MG63 (cell line): ENCODE measurements at regions not wholly inside any gene's neighbourhood (a gene's known extent, or its start where the extent isn't known, plus 50 kb on each side); places are given as distances from the start of the nearest gene placed in this dataset.
"Not testable (repeated sequence)": the region's sequence is repeated elsewhere in the genome, so short reads cannot be mapped to it uniquely, and the experiment has no call there.

Source experiments
- DNase-seq: peaks from one replicate; pipeline ENCODE4 v3.0.0-alpha.2; 2020
- H3K27me3 ChIP-seq: fragments of 250-450 bp; sonication (Bioruptor Pico); 2 replicates; pipeline ENCODE4 v1.5.1; 2020; ENCODE audit warnings: mild to moderate bottlenecking, moderate library complexity
- H3K36me3 ChIP-seq: fragments of 250-450 bp; sonication (Bioruptor Pico); 2 replicates; pipeline ENCODE4 v1.5.1; 2020; ENCODE audit warnings: mild to moderate bottlenecking, moderate library complexity
- H3K4me3 ChIP-seq: fragments of 250-450 bp; sonication (Bioruptor Pico); 2 replicates; pipeline ENCODE4 v1.5.1; 2020; ENCODE audit warnings: mild to moderate bottlenecking, moderate library complexity
- H3K9me3 ChIP-seq: fragments of 250-450 bp; sonication (Bioruptor Pico); 2 replicates; pipeline ENCODE4 v1.5.1; 2020; ENCODE audit warnings: mild to moderate bottlenecking, moderate library complexity

DNA sequence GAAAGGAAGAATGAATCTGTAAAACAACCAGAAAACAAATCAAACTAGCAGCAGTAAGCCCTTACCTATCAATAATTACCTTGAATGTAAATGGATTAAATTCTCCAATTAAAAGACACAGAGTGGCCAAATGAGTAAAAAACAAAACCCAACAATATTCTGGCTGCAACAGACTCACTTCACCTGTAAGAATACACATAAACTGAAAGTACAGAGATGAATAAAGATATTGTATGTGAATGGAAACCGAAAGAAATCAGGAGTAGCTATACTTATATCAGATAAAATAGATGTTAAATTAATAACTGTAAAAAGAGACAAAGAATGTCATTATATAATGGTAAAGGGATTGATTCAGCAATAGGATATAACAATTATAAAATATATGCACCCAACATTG lies 514.5 kb upstream of the DPPA4 start:
- peaks cover 13% of the 10 kb centered on the region; the same call in 1 of the 2 replicates for H3K9me3 ChIP-seq
- DNase-seq: no peak
- H3K36me3 ChIP-seq: no peaks in the 10 kb centered on the region
- H3K27me3 ChIP-seq: no peaks in the 10 kb centered on the region
- no peak overlapping the region for H3K4me3 ChIP-seq

DNA sequence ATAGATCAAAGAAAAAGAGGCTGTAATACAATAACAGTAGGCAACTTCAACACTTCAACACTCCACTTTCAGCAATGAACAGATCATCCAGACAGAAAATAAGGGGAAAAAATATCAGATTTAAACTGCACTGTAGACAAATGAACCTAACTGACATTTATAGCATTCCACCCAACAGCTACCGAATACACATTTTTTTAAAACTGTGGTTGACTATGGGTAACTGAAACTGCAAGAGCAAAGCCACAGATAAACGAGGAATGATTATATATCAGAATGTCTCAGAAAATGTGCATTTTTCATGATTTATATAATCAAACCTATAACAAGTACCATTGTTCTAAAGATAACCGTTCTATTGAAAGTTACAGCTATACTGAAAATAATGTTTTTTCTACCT lies 514.9 kb upstream of the DPPA4 start:
- Histone ChIP-seq H3K36me3 (no peaks in the 10 kb centered on the region), H3K9me3 (peaks cover 13% of the 10 kb centered on the region; the same call in 1 of the 2 replicates), H3K27me3 (no peaks in the 10 kb centered on the region), H3K4me3 (no peak overlapping the region)
- DNase-seq: no peak

DNA sequence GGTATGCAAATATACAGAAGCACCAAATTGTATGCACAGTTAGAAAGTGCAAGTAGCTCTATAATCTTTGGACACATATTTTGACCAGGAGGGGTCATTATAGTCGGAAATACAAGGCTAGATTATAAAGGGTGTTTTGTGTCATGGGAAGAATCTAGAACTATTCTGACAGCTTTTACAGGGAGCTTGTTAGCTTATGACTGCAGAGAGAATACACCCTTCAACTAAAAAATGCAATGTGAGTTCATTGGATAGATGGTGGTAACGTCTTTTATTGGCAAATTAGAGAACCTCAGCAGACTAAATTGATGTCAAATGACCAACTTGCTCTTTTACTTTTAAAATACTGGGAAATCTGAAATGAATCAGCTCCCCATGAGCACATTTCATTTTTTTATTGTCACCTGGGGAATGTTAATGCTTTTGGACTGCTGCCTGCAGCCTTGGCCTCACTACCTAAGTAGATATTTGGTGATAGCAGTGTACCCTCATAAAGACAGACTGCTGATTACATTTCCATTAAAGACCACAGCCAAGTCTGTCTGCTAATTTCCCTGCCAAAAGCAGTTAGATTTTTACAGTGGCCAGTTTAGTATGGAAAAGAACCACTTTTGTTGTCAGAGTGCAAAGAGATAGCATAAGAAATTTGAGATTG lies 515.9 kb upstream of the DPPA4 start:
- no peaks in the 10 kb centered on the region for H3K36me3 ChIP-seq
- H3K4me3 ChIP-seq: no peak overlapping the region
- no peaks in the 10 kb centered on the region for H3K27me3 ChIP-seq
- DNase-seq: no peak
- peaks cover 13% of the 10 kb centered on the region; the same call in 1 of the 2 replicates for H3K9me3 ChIP-seq

DNA sequence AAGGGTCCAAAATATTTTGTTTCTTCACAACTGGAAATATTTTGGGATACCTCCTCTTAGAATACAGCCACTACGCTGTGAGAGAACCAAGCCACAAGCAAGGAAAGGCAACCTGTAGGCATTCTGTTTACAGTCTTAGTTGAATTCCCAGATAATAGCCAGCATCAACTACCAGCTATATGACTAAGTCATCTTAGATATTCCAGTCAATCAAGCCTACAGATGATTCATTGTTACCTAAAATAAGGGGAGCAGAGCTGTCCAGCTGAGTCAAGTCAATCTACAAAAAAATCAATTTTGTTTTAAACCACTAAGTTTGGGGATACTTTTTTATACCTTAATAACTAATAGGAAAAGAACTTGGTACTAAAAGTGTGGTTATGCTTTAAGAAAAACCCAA lies 526.4 kb upstream of the DPPA4 start:
- H3K27me3 ChIP-seq: no peaks in the 10 kb centered on the region
- no peak overlapping the region for H3K4me3 ChIP-seq
- no peak for DNase-seq
- H3K36me3 ChIP-seq: no peaks in the 10 kb centered on the region
- no peaks in the 10 kb centered on the region for H3K9me3 ChIP-seq

DNA sequence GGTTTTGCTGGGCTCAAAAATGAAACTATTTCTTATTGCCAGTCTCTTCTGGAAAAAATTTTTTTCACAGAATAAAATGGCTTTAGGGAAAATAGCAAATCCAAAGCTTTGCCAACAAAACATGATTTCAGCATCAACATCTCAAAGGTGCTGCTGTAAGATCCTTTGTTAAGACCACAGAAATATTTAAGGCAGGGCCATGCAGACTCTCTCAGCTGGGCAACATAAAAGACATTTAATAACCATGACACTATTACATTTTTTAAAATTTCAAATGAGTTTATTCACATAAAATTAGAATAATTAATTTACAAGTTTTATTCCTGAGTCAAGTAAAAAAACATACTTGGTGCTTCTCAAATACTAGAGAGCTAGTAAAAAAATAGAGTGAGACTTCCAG lies 527.1 kb upstream of the DPPA4 start:
- no peak overlapping the region for H3K4me3 ChIP-seq
- H3K36me3 ChIP-seq: no peaks in the 10 kb centered on the region
- H3K9me3 ChIP-seq: no peaks in the 10 kb centered on the region
- no peak for DNase-seq
- no peaks in the 10 kb centered on the region for H3K27me3 ChIP-seq

DNA sequence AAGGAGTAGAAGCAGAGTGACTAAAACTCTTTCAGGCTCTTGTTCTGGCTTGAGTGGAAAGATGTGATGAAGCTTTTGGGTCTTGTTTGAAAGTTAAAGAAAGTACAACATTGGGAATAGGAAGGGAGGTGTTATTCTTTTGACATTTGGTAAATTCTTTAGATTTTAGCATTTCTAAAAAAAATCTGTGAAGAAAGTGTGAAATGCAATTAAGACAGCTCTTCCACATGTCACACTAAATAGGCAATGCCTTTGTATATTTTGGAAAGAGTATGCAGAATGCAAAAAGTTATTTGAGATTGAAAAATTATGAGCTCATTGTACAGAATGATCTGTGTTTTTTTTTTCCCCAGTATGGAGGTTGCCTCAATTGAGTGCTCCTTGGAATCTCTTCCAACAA lies 532.2 kb upstream of the DPPA4 start:
- Histone ChIP-seq H3K4me3 (no peak overlapping the region), H3K27me3 (no peaks in the 10 kb centered on the region), H3K9me3 (no peaks in the 10 kb centered on the region), H3K36me3 (no peaks in the 10 kb centered on the region)
- no peak for DNase-seq

DNA sequence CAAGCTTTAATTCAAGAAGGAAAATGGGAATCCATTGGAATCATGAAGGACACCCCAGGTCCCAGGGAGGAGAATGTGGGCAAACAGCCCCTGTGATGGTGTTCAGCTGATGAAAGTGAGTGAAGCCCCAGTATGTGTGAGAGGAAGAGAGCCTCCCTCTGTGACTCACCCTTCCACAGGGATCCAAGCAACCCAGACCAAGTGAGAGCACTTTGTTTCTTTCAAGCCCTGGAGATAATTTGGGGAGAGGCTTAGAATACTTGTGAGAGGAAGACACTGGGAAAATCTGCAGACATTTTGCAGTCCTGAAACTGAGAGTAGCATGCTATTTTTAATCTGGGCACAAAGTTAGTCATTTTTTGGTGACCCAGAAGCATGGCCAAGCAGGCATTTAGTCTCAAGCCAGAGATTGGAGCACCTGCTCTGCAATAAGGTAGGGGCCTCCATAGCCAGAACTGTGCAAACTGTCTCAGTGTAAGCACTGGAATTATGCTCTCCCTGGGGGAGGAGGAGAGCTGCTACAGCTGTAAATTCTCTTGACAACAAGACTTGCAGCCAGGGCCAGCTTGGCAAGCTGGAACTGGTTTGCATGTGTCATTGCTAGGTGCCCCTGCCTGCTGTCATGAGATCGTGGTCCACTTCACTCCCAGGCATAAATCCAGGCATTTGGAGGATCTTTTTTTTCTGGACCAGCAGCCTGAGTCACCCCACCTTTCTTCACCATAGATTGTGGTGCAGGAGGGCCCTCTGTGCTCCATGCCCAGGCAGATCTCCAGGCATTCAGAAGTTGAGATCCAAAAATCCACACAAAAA lies 537.8 kb upstream of the DPPA4 start:
- Histone ChIP-seq H3K27me3 (no peaks in the 10 kb centered on the region), H3K9me3 (no peaks in the 10 kb centered on the region), H3K36me3 (no peaks in the 10 kb centered on the region), H3K4me3 (no peak overlapping the region)
- DNase-seq: peak; percentile 24

DNA sequence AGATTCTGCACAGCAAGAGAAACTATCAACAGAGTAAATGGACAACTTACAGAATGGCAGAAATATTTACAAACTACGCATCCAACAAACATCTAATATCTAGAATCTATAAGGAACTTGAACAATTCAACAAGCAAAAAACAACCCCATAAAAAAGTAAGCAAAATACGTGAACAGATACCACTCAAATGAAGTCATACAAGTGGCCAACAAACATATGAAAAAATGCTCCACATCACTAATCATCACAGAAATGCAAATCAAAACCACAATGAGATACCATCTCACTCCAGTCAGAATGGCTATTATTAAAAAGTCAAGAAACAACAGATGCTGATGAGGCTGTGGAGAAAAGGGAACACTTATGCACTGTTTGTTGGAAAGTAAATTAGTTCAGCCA lies 540.3 kb upstream of the DPPA4 start:
- not testable (repeated sequence) for H3K9me3 ChIP-seq, H3K36me3 ChIP-seq, H3K27me3 ChIP-seq, DNase-seq, H3K4me3 ChIP-seq

DNA sequence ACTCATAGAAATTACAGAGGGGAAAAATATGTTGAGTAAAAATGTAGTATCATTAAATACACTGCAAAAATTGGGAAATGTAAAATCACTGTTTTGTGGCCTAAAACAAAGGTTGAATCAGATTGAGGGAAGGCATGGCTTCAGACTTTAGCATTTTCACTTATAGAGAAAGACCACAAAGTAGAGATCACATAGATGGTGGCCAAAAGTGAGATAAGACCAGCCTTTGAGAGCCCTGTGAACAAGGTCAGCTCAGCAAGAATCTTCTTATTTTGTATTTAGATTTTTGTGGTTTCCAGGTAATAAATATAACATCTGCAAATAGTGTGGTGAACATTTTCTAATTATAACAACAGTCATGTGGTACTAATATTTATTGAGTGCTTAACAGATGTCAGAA lies 544.8 kb upstream of the DPPA4 start:
- DNase-seq: no peak
- Histone ChIP-seq H3K4me3 (no peak overlapping the region), H3K27me3 (no peaks in the 10 kb centered on the region), H3K9me3 (no peaks in the 10 kb centered on the region), H3K36me3 (no peaks in the 10 kb centered on the region)

DNA sequence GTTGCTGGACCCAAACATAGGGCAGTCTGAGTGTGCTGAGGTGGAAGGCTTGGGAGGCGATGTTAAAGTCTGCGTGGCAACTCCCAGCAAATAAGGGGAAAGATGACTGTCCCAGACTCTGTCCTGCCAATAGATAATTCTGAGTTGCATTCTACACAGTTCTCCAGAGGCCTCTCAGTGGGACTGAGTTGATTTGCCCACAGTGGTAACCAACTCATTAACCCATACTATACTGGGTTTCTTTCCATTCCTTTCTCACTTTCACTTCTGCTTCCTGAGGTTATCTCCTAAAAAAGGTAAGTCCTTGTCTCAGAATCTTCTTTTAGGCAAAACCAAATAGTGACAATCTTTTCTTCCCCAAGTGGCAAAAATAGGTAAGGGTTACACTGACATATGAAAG lies 549.9 kb upstream of the DPPA4 start:
- no peaks in the 10 kb centered on the region for H3K27me3 ChIP-seq
- DNase-seq: no peak
- H3K4me3 ChIP-seq: no peak overlapping the region
- H3K9me3 ChIP-seq: peaks cover under 1% of the 10 kb centered on the region; the same call in 1 of the 2 replicates
- H3K36me3 ChIP-seq: no peaks in the 10 kb centered on the region

DNA sequence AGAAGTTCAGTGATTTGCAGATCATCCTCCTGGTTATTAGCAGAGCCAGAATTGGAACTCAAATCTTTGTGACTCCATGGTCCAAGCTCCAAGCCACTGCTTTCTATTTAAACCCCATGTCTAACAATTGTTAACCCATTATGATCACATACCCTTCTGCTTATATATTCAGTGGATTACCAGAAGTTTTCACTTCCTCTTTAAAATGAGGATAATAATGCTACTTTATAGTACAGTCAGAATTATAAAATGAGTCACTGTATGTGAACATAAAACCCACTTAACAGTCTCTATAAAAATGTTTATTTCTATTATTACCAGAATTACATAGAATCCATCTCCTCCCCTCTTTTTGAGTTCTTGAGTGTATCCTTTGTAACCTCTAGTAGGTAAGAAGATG lies 550.7 kb upstream of the DPPA4 start:
- DNase-seq: no peak
- Histone ChIP-seq H3K4me3 (no peak overlapping the region), H3K27me3 (no peaks in the 10 kb centered on the region), H3K9me3 (peaks cover 2% of the 10 kb centered on the region; the same call in 1 of the 2 replicates), H3K36me3 (no peaks in the 10 kb centered on the region)

DNA sequence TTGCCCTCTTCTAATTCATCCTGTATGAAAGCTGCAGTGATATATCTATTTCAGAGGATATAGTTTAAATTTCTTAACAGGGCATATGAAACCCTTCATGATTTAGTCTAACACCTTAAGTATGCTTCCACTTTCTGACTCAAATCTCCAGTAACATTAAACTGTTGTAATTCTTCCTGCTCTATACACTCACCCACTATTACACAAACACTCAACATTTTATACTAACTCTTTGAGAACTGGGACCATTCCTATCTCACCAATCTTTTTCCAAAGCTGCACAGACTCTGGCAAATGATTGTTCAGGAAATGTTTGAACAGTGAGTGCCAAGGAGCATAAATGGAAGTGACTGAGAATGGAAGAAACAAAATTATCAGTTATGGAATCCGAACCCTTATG lies 560.4 kb upstream of the DPPA4 start:
- no peaks in the 10 kb centered on the region; the same call in 1 of the 2 replicates for H3K9me3 ChIP-seq
- no peak for DNase-seq
- no peaks in the 10 kb centered on the region for H3K36me3 ChIP-seq
- H3K27me3 ChIP-seq: no peaks in the 10 kb centered on the region
- no peak overlapping the region for H3K4me3 ChIP-seq

DNA sequence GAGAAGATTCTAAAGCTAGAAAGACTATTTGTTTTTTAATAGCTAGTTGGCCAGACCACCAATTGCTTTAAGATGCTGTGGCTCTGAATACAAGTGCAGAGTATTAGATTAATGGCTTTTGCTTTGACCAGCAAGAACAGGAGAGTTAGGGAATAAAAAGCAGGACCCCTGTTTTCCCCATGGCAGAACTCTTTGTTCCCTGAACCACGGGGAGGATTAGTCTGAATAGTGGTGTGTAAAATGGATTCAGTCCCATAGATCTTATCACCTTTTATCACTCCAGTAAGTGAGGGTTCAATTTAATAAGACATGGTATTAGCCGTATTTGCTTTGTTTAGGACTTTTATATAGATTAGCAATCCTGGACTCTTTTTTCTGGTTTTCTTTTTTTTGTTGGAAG lies 562.6 kb upstream of the DPPA4 start:
- no peak overlapping the region for H3K4me3 ChIP-seq

DNA sequence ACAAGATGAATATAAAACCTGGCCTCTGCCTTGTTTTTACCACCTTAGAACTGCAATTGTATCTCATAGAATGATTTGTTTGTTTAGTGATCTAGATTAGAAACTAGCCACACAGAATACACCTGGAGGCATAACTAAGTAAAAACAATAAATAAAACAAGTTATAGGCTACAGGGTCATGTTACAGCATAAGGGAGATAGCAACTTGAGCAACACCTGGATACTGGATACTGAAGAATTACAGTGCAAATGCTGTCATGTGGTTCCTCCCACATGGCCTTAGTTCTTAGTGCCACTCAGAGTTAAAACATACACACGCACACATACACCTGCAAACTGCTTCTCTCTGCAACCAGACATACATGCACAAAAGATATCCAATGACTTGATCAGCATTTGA lies 563.4 kb upstream of the DPPA4 start:
- DNase-seq: no peak
- Histone ChIP-seq H3K9me3 (no peaks in the 10 kb centered on the region), H3K36me3 (no peaks in the 10 kb centered on the region), H3K27me3 (no peaks in the 10 kb centered on the region), H3K4me3 (no peak overlapping the region)

More for the DNA sequence above, 562.6 kb upstream of the DPPA4 start:
- DNase-seq: no peak
- H3K27me3 ChIP-seq: no peaks in the 10 kb centered on the region
- no peaks in the 10 kb centered on the region for H3K36me3 ChIP-seq
- H3K9me3 ChIP-seq: no peaks in the 10 kb centered on the region

DNA sequence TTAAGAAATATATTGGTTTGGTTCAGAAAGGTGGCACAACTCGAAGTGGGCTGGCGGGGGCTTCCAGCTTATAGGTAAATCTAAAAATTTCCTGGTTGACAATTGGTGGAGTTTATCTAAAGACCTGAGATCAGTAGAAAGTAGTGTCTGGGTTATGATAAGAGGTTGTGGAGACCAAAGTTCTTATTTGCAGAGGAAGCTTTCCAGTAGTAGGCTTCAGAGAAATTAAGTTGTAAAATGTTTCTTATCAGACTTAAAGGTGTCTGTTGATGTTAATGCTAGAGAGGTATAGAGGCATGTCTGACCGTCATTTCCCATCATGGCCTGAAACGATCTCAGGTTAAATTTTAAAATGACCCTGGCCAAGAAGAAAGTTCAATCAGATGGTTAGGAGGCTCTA lies 565.2 kb upstream of the DPPA4 start:
- Histone ChIP-seq H3K4me3 (no peak overlapping the region), H3K36me3 (no peaks in the 10 kb centered on the region), H3K9me3 (no peaks in the 10 kb centered on the region), H3K27me3 (no peaks in the 10 kb centered on the region)
- DNase-seq: no peak

DNA sequence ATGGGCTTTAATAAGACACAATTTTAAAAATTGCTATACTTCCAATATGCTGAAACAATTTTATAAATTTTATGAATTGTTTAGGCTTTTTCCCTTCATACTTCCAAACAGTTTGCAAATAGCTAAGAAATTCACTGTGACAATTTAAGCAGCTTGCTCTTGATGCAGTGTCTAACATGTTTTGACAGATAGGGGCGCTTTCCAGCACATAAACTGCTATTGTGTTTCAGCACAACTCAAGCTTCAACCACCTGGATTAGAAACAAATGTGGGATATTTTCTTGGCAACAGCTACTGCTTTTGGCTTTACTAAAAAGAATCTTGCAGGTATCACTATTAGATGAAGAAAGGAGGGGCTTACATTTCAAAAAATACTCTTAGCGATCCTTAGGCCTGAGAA lies 565.8 kb upstream of the DPPA4 start:
- Histone ChIP-seq H3K4me3 (no peak overlapping the region), H3K36me3 (no peaks in the 10 kb centered on the region), H3K9me3 (no peaks in the 10 kb centered on the region), H3K27me3 (no peaks in the 10 kb centered on the region)
- DNase-seq: no peak

DNA sequence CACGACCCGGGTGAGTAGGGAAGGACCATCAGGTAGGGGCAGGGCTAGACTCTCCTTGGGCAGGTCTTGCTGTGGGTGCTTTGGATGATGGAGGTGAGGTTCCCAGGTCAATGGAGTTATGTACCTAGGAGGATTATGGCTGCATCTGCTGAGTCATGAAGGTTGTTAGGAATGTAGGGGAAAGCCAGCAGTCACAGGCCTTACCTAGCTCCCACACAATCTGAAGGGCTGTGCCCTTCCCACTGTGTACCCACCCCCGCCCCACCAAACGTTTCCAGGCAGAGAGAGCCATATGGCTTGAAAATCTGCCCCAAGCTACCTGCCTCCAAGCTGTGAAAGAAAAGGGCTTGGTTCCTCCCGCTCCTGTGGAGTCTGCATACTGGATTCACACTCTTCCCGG lies 573.4 kb upstream of the DPPA4 start:
- no peaks in the 10 kb centered on the region for H3K9me3 ChIP-seq
- DNase-seq: no peak
- H3K36me3 ChIP-seq: no peaks in the 10 kb centered on the region
- no peaks in the 10 kb centered on the region for H3K27me3 ChIP-seq
- H3K4me3 ChIP-seq: no peak overlapping the region

DNA sequence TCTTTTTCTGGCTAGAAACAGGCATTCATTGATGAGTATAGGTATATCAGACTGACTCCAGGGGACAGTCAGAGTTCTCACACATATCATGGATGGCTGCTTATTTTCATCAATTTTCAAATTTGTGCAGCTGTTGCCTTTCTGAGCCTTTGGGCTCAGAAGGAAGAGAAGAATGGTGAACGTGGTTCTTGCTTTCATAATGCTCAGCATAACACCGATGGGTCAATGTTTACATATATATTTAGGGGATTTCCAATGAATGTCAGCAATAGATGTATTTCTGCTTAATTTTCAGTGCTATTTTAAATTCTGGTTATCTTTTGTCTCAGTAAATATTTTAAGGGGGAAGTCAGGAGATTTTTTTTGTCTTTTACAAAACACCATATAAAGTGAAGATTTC lies 581.4 kb upstream of the DPPA4 start:
- no peaks in the 10 kb centered on the region for H3K36me3 ChIP-seq
- no peak for DNase-seq
- no peaks in the 10 kb centered on the region for H3K27me3 ChIP-seq

More for the DNA sequence above, 581.4 kb upstream of the DPPA4 start:
- Histone ChIP-seq H3K4me3 (no peak overlapping the region), H3K9me3 (no peaks in the 10 kb centered on the region)
